ENCODE measurements at regions not wholly inside any gene's neighbourhood (a gene's known extent, or its start where the extent isn't known, plus 50 kb on each side); places are given as distances from the start of the nearest gene placed in this dataset.

DNA sequence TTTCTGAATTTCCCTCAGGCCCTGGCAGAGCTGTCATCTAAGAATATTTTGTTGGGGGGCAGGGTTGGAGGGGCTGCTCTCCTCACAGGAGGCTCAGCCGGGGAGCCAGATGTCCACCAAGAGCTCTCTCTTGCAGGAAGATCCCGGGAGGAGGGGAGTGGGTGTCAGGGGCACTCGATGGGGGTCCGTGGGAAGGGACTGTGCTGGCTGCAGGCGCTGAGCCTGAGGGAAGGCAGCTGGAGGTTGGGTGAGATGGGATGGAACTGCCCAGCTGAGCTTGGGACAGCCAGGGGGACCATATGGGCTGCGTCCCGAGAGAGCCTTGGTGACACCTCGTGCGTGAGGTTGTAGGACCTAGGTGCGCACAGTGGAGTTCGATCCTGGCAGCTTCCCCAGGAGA is 111.2 kb upstream of the GSE1 start:
- FAIRE-seq: no peak
- H3K9me3 ChIP-seq (ENCODE audit: insufficient read depth, low read depth, low read length): no peaks in the 10 kb centered on the region
- TF ChIP-seq, protein P1, sequence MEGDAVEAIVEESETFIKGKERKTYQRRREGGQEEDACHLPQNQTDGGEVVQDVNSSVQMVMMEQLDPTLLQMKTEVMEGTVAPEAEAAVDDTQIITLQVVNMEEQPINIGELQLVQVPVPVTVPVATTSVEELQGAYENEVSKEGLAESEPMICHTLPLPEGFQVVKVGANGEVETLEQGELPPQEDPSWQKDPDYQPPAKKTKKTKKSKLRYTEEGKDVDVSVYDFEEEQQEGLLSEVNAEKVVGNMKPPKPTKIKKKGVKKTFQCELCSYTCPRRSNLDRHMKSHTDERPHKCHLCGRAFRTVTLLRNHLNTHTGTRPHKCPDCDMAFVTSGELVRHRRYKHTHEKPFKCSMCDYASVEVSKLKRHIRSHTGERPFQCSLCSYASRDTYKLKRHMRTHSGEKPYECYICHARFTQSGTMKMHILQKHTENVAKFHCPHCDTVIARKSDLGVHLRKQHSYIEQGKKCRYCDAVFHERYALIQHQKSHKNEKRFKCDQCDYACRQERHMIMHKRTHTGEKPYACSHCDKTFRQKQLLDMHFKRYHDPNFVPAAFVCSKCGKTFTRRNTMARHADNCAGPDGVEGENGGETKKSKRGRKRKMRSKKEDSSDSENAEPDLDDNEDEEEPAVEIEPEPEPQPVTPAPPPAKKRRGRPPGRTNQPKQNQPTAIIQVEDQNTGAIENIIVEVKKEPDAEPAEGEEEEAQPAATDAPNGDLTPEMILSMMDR (IDR thresholded peaks at IDR 0.05; ENCODE audit: insufficient read depth, low read depth, low read length): no peak
- no peak for TF ChIP-seq EZH2 (IDR thresholded peaks at IDR 0.05; ENCODE audit: insufficient read depth, low read length)
- no peak overlapping the region for H2AFZ ChIP-seq (ENCODE audit: low read depth, low read length)
- peaks cover 2% of the 10 kb centered on the region for H3K4me1 Mint-ChIP-seq (ENCODE audit: low read depth, unreplicated experiment)
- no peak overlapping the region for H3K4me3 Mint-ChIP-seq (ENCODE audit: unreplicated experiment)
- no peaks in the 10 kb centered on the region for H3K4me1 ChIP-seq (ENCODE audit: insufficient read depth, low read length)
- no peaks in the 10 kb centered on the region for H3K79me2 ChIP-seq (ENCODE audit: insufficient read depth, low read length)
- H3K9ac ChIP-seq (ENCODE audit: low read length): no peak overlapping the region
- peaks cover 29% of the 10 kb centered on the region for H3K27me3 Mint-ChIP-seq (ENCODE audit: low read depth, unreplicated experiment)
- peaks cover 34% of the 10 kb centered on the region for H4K20me1 ChIP-seq (ENCODE audit: insufficient read depth, low read length)
- no peak overlapping the region for H3K27ac ChIP-seq (ENCODE audit: low read depth, low read length)
- H3K4me2 ChIP-seq (ENCODE audit: low read length): no peak overlapping the region
- H3K4me3 ChIP-seq (ENCODE audit: insufficient read depth, low read depth, low read length): no peak overlapping the region
- H3K9me3 Mint-ChIP-seq (ENCODE audit: unreplicated experiment): no peaks in the 10 kb centered on the region
- DNase-seq (ENCODE audit: low read depth): no peak
- no peaks in the 10 kb centered on the region for H3K27me3 ChIP-seq (ENCODE audit: insufficient read depth, low read length)
- H3K36me3 ChIP-seq (ENCODE audit: insufficient read depth, low read length): no peaks in the 10 kb centered on the region
- H3K27ac Mint-ChIP-seq (ENCODE audit: unreplicated experiment): no peak overlapping the region
- H3K36me3 Mint-ChIP-seq (ENCODE audit: low read depth, unreplicated experiment): peaks cover 4% of the 10 kb centered on the region

DNA sequence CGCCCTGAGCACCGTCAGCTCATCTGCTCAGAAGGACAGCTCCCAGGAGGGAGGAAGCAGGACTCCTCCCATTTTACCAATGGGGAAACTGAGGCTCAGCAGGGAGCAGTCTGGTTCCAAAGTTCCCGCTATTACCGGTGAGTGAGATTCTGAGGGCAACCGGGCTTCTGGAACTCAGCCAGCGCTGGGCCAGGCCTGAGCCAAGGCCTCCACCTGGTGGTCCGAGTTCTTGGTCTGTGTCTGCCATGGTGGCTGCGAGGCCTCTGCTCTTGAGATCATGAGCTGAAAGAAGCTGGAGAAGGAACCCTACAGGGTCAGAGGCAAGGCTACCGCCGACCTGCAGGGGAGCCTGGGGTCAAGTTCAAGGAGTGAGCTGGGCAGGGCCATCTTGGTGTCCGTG is 110.8 kb upstream of the GSE1 start:
- no peak overlapping the region for H3K27ac Mint-ChIP-seq (ENCODE audit: unreplicated experiment)
- no peak overlapping the region for H3K4me3 Mint-ChIP-seq (ENCODE audit: unreplicated experiment)
- Histone ChIP-seq H2AFZ (ENCODE audit: low read depth, low read length) (no peak overlapping the region), H4K20me1 (ENCODE audit: insufficient read depth, low read length) (peaks cover 34% of the 10 kb centered on the region), H3K9me3 (ENCODE audit: insufficient read depth, low read depth, low read length) (no peaks in the 10 kb centered on the region), H3K4me1 (ENCODE audit: insufficient read depth, low read length) (no peaks in the 10 kb centered on the region), H3K27me3 (ENCODE audit: insufficient read depth, low read length) (no peaks in the 10 kb centered on the region), H3K27ac (ENCODE audit: low read depth, low read length) (no peak overlapping the region), H3K36me3 (ENCODE audit: insufficient read depth, low read length) (no peaks in the 10 kb centered on the region), H3K4me2 (ENCODE audit: low read length) (no peak overlapping the region), H3K79me2 (ENCODE audit: insufficient read depth, low read length) (no peaks in the 10 kb centered on the region), H3K4me3 (ENCODE audit: insufficient read depth, low read depth, low read length) (no peak overlapping the region), H3K9ac (ENCODE audit: low read length) (no peak overlapping the region)
- H3K9me3 Mint-ChIP-seq (ENCODE audit: unreplicated experiment): no peaks in the 10 kb centered on the region
- no peak for TF ChIP-seq EZH2 (IDR thresholded peaks at IDR 0.05; ENCODE audit: insufficient read depth, low read length)
- TF ChIP-seq, protein P1 (IDR thresholded peaks at IDR 0.05; ENCODE audit: insufficient read depth, low read depth, low read length): no peak
- DNase-seq (ENCODE audit: low read depth) (no peak), FAIRE-seq (no peak)
- peaks cover 2% of the 10 kb centered on the region for H3K4me1 Mint-ChIP-seq (ENCODE audit: low read depth, unreplicated experiment)
- H3K27me3 Mint-ChIP-seq (ENCODE audit: low read depth, unreplicated experiment): peaks cover 29% of the 10 kb centered on the region
- H3K36me3 Mint-ChIP-seq (ENCODE audit: low read depth, unreplicated experiment): peaks cover 4% of the 10 kb centered on the region

DNA sequence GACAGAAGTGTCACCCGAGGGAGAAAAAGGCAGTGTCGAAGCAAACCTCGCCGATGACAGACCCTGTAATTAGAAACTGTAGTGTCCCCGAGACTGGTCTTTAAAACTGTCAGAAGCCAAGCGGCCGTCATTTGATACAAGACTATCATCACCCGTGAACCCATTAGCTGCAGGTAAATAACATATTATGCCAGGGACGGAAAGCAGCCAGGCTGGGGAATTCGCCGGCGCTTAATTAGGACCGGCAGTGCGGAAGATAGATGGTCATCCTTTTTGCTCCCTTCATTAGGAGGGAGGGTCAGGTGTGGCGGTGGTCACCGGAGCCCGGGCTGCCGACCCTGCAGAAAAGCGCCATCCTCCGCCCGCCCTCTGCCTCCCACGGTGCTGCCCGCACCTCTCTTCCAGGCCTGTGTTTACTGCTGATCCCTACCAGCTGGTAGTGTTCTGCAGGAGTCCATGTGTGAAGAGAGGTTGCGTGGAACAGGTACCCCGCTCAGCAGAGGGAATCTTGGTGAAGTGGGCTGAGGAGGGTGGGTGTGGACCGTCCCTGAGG is 109.4 kb upstream of the GSE1 start:
- Mint-ChIP-seq H3K27ac (ENCODE audit: unreplicated experiment) (no peak overlapping the region), H3K27me3 (ENCODE audit: low read depth, unreplicated experiment) (peaks cover 27% of the 10 kb centered on the region), H3K4me3 (ENCODE audit: unreplicated experiment) (no peak overlapping the region), H3K9me3 (ENCODE audit: unreplicated experiment) (no peaks in the 10 kb centered on the region), H3K4me1 (ENCODE audit: low read depth, unreplicated experiment) (peaks cover under 1% of the 10 kb centered on the region), H3K36me3 (ENCODE audit: low read depth, unreplicated experiment) (peaks cover 4% of the 10 kb centered on the region)
- no peak overlapping the region for H3K4me2 ChIP-seq (ENCODE audit: low read length)
- no peak overlapping the region for H3K4me3 ChIP-seq (ENCODE audit: insufficient read depth, low read depth, low read length)
- no peak for FAIRE-seq
- H4K20me1 ChIP-seq (ENCODE audit: insufficient read depth, low read length): peaks cover 34% of the 10 kb centered on the region
- H3K9ac ChIP-seq (ENCODE audit: low read length): no peak overlapping the region
- H3K4me1 ChIP-seq (ENCODE audit: insufficient read depth, low read length): no peaks in the 10 kb centered on the region
- no peaks in the 10 kb centered on the region for H3K9me3 ChIP-seq (ENCODE audit: insufficient read depth, low read depth, low read length)
- H2AFZ ChIP-seq (ENCODE audit: low read depth, low read length): no peak overlapping the region
- no peak overlapping the region for H3K27ac ChIP-seq (ENCODE audit: low read depth, low read length)
- TF ChIP-seq EZH2 (IDR thresholded peaks at IDR 0.05; ENCODE audit: insufficient read depth, low read length): no peak
- TF ChIP-seq, protein P1 (IDR thresholded peaks at IDR 0.05; ENCODE audit: insufficient read depth, low read depth, low read length): no peak
- no peaks in the 10 kb centered on the region for H3K27me3 ChIP-seq (ENCODE audit: insufficient read depth, low read length)
- no peak for DNase-seq (ENCODE audit: low read depth)
- H3K79me2 ChIP-seq (ENCODE audit: insufficient read depth, low read length): no peaks in the 10 kb centered on the region
- no peaks in the 10 kb centered on the region for H3K36me3 ChIP-seq (ENCODE audit: insufficient read depth, low read length)
